ENCODE measurements at regions not wholly inside any gene's neighbourhood (a gene's known extent, or its start where the extent isn't known, plus 50 kb on each side); places are given as distances from the start of the nearest gene placed in this dataset.
"Not testable (repeated sequence)": the region's sequence is repeated elsewhere in the genome, so short reads cannot be mapped to it uniquely, and the experiment has no call there.

GRCh38 chr20:29443819-29444218 is 1813.6 kb upstream of the DEFB115 start:
- DNase-seq (ENCODE audit: low read depth in 1 of 2, low spot score in 1 of 2) = no peak
- no peak for TF ChIP-seq JUND (IDR thresholded peaks at IDR 0.05; ENCODE audit: low read depth)
- in situ Hi-C loops (cut with HindIII; ENCODE audit: low pct_unique_long_range_greater_than_20kb, low sequenced_read_pairs) = no loop called here

DNA sequence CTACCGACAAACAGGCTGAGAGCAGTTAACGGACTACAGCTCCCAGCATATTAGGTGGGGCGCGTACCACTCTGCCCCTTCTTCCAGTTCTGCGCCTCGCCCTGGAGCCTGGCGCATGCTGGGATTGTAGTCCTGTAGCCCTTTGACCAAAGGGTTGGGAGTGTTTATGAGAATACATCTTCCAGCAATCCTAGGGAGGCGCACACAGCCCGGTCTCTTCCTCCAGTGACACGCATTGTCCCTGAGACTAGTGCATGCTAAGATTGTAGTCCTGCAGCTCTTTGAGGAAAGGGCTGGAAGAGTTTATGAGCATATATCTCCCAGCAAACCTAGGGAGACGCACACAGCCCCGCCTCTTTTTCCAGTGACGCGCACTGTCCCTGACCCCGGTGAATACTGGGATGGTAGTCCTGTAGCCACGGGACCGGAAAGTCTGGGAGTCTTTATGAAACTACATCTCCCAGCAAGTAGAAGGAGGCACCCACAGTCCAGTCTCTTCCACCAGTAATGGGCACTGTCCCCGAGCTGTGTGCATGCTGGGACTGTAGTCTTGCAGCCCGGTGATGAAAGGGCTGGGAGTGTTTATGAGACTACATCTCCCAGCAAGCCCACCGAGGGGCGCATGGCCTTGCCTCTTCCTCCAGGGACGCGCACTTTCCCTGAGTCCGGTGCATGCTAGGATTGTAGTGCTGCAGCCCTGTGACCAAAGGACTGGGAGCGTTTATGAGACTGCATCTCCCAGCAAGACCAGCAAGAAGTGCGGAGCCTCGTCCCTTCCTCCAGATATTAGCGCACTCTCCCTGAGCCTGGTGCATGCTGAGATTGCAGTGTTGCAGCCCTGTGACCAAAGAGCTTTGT is 1812.2 kb upstream of the DEFB115 start:
- in situ Hi-C loops (cut with HindIII; ENCODE audit: low pct_unique_long_range_greater_than_20kb, low sequenced_read_pairs) = not testable (repeated sequence)
- peak; percentile 47 to 99 for DNase-seq (ENCODE audit: low read depth in 1 of 2, low spot score in 1 of 2)

DNA sequence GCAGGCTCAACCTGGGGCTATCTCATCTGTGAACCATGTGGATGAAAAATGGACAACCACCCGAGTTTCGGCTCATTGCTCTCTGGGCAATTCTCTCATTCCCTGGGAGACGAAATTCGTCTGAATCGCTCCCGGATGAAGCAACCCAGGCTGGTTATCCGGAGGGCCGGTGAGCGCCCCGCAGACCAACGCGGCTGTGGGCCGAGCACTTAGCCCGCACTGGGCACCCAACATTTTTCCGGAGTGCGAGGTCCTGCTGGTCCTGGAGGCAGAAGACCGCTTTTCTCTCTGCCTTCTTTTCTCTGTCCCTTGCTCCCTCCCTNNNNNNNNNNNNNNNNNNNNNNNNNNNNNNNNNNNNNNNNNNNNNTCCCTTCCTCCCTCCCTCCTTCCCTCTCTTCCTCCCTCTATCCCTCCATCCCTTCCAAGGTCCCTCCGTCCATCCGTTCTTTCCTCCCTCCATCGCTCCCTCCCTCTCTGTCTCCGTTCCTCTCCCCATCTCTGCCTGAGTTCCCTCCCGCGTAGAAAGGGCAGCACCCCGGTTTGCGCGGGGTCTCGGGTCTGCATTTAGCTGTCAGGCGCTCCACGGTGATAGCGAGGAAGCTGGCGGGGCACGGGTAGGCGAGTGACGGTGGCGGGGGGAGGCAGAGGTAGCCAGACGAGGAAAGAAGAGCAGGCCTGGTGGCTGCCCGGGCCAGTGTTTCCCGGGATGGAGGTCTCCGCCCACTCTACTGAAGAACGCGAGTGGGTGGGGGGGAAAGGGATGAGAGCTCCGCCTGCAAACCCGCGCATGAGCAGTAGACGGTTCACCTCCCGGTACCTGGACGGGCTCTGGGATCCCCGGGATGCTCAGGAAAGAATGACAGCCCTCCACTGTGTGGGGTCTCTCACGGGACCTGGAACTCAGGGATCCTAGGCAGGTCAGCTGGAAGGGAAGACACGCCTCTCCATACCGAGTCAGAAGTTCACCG is 1809.7 kb upstream of the DEFB115 start:
- in situ Hi-C loops (cut with HindIII; ENCODE audit: low pct_unique_long_range_greater_than_20kb, low sequenced_read_pairs) = not testable (repeated sequence)
- peak in 1 of 2 experiments; percentile 42 for DNase-seq (ENCODE audit: low read depth in 1 of 2, low spot score in 1 of 2)

DNA sequence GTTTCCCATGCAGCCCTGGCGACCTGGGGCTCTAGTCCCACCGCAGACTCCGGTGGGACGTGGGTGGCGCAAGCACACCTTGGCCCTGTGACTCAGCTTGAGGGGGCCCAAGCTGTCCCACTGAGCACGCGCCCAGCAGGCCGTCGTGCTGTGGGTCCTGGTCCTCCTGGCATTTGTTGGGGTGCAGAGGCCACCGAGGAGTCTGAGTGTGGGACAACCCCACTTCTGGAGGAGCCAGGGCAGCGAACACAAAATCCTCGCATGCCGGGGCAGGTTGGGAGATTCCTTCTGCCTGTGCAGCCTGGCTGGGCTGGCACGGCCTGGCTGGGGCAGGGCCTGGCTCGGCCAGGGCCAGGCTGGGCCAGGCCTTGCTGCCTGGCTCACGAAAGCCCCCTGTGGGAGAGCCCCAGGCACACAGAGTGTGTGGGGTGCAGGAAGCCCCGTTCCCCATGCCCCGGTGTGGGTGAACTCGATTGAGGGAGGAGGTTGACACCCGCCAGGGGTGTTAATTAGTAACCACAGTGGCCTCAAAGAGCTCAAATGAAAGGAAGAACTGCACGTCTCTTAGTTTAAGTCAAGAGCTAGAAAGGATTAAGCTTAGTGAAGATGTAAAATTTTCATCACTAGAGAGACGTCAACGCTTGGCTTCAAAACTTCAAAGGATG is 1808.5 kb upstream of the DEFB115 start:
- in situ Hi-C loops (cut with HindIII; ENCODE audit: low pct_unique_long_range_greater_than_20kb, low sequenced_read_pairs) = no loop called here
- no peak for TF ChIP-seq JUND (IDR thresholded peaks at IDR 0.05; ENCODE audit: low read depth)
- no peak for DNase-seq (ENCODE audit: low read depth in 1 of 2, low spot score in 1 of 2)

DNA sequence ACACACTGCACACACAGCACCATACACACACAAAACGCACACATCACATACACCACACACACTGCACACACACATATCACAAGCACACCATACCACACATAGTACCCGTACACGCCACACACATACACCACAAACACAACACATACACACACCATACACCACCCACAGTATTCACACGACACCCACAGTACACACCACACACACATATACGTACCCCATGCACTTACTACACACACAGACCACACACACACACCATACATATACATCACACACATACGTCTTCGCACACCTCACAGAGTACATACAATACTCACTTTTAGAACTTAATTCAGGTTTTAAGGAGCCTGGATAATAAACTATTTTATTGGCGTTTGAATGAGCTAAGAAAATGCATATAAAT is 1805.3 kb upstream of the DEFB115 start:
- DNase-seq (ENCODE audit: low read depth in 1 of 2, low spot score in 1 of 2) = no peak
- no peak for TF ChIP-seq JUND (IDR thresholded peaks at IDR 0.05; ENCODE audit: low read depth)
- in situ Hi-C loops (cut with HindIII; ENCODE audit: low pct_unique_long_range_greater_than_20kb, low sequenced_read_pairs) = no loop called here

DNA sequence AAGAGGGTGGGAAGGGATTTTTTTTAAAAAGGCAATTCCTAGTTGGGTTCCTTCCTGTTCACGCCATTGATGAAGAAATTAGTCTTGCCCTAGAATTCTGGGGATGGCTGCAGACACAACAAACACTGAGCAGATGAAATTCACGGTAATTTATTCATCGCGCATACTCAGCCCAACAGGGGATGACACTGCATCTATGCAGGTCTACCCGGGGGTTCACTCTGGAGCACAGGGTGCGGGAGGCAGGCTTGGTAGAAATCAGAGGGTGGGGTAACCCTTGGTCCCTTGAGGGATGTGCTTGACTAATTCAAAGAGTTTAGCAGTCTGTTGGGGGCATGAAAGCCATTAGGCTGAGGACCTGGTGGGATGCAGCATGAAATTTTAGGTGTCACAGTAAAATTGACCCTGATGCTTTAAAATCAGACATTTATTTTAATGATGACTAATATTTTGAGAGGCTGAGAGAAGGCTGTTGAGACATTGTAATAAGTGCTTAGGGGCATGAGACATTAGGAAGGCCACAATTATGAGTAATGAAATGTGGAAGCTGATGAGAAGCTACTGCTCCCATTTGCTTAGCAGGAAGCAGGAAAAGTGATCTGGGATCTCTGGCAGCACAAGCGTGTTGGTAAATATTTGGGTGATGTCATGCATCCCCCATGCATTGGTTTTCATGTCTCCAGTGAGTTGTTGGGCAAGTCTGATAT is 1800.3 kb upstream of the DEFB115 start:
- in situ Hi-C loops (cut with HindIII; ENCODE audit: low pct_unique_long_range_greater_than_20kb, low sequenced_read_pairs); DNase-seq (ENCODE audit: low read depth in 1 of 2, low spot score in 1 of 2): not testable (repeated sequence)

- TF ChIP-seq JUND (IDR thresholded peaks at IDR 0.05; ENCODE audit: low read depth) = no peak
- in situ Hi-C loops (cut with HindIII; ENCODE audit: low pct_unique_long_range_greater_than_20kb, low sequenced_read_pairs) = no loop called here
- no peak for DNase-seq (ENCODE audit: low read depth in 1 of 2, low spot score in 1 of 2)
Measured at GRCh38 chr20:29472606-29473005, 1784.9 kb upstream of the DEFB115 start.

DNA sequence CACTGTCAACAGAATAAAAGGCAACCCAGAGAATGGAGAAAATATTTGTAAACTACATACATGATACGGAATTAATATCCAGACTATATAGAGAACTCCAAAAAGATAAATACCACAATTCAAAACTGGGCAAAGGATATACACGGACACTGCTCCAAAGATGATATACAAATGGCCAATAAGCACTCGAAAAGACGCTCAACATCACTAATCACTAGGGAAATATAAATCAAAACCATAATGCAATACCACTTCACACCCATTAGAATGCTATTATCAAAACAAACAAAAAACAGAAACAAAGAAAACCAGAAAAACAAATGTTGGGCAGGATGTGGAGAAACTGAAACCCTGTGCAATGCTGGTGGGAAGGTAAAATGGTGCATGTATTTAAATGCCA is 1764.6 kb upstream of the DEFB115 start:
- DNase-seq (ENCODE audit: low read depth in 1 of 2, low spot score in 1 of 2); in situ Hi-C loops (cut with HindIII; ENCODE audit: low pct_unique_long_range_greater_than_20kb, low sequenced_read_pairs): not testable (repeated sequence)

GRCh38 chr20:29496767-29497166 is 1760.7 kb upstream of the DEFB115 start:
- in situ Hi-C loops (cut with HindIII; ENCODE audit: low pct_unique_long_range_greater_than_20kb, low sequenced_read_pairs); DNase-seq (ENCODE audit: low read depth in 1 of 2, low spot score in 1 of 2): not testable (repeated sequence)

- peak; percentile 40 to 92 for DNase-seq (ENCODE audit: low read depth in 1 of 2, low spot score in 1 of 2)
- no peak for TF ChIP-seq JUND (IDR thresholded peaks at IDR 0.05; ENCODE audit: low read depth)
- in situ Hi-C loops (cut with HindIII; ENCODE audit: low pct_unique_long_range_greater_than_20kb, low sequenced_read_pairs) = no loop called here
Measured at GRCh38 chr20:29497261-29497671, 1760.2 kb upstream of the DEFB115 start.

DNA sequence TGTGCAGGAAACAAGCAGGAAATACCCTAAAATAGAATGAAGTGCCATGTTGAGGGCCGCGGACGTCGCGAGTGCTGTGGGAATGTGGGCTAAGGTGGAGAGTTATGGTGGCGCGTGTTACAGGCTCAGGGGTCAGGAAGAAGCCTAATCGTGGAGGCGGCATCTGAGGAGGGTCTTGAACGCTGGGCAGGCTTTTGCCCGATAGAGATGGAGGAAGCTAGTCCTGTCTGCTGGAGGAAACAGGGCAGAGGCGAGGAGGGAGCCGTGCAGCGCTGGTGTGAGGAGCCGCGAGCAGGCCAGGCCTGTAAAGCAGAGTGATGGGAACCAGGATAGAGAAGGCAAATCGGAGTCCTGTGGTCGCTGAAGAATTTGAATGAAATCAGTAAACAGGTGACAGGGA is 1759.8 kb upstream of the DEFB115 start:
- DNase-seq (ENCODE audit: low read depth in 1 of 2, low spot score in 1 of 2) = peak in 1 of 2 experiments; percentile 15
- in situ Hi-C loops (cut with HindIII; ENCODE audit: low pct_unique_long_range_greater_than_20kb, low sequenced_read_pairs) = not testable (repeated sequence)

GRCh38 chr20:29500738-29501137 is 1756.7 kb upstream of the DEFB115 start:
- DNase-seq (ENCODE audit: low read depth in 1 of 2, low spot score in 1 of 2); in situ Hi-C loops (cut with HindIII; ENCODE audit: low pct_unique_long_range_greater_than_20kb, low sequenced_read_pairs): not testable (repeated sequence)

DNA sequence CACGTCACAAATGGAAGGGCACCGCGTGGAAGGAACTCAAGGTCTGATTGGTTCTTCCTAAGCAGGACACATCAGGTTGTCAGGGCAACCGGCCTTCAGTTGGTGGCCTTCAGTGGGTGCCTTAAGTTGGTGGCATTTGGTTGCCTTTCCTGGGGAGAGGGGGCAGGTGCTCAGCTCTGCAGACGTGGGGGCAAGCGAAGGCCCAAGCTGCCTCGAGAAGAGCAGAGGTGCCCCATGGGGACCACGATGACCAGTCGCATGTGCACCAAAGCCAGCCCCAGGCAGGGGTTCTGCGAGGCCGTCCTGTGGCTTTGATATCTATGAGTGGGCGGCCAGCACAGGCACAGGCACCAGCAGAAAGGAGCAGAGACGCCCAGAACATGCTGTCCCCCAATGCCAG is 1742.8 kb upstream of the DEFB115 start:
- DNase-seq (ENCODE audit: low read depth in 1 of 2, low spot score in 1 of 2); in situ Hi-C loops (cut with HindIII; ENCODE audit: low pct_unique_long_range_greater_than_20kb, low sequenced_read_pairs): not testable (repeated sequence)

- DNase-seq (ENCODE audit: low read depth in 1 of 2, low spot score in 1 of 2); in situ Hi-C loops (cut with HindIII; ENCODE audit: low pct_unique_long_range_greater_than_20kb, low sequenced_read_pairs): not testable (repeated sequence)
Measured at GRCh38 chr20:29516847-29517246, 1740.6 kb upstream of the DEFB115 start.

DNA sequence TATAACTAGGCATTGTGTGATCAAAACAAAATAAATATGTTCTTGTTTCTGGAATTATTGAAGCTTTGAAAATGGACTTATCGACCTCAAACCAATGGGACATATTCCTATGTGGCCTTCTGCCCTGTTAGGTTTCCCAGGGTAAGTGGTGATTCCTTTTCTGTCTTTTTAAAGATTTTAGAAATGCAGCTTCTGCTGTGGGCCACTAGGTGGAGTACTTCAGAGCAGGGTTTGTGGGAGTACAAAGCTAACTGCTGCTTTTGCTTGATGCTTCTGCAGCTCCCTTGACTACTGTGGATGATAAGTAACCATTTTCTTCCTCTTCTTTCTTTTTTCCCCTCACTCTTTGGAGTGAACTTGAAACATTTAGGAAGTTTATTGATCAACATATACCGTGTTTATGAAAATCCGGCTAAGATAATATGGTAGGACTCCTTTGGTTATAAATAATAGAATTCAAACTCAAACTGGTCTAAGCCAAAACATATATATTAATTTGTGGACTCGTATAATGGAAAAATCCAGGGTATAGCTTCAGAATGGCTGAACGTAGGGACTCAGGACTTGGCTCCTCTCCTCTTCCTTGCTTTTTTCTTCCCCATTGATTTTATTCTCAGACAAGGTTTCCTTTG is 1737.7 kb upstream of the DEFB115 start:
- DNase-seq (ENCODE audit: low read depth in 1 of 2, low spot score in 1 of 2) = peak in 1 of 2 experiments; percentile 20
- in situ Hi-C loops (cut with HindIII; ENCODE audit: low pct_unique_long_range_greater_than_20kb, low sequenced_read_pairs) = not testable (repeated sequence)

DNA sequence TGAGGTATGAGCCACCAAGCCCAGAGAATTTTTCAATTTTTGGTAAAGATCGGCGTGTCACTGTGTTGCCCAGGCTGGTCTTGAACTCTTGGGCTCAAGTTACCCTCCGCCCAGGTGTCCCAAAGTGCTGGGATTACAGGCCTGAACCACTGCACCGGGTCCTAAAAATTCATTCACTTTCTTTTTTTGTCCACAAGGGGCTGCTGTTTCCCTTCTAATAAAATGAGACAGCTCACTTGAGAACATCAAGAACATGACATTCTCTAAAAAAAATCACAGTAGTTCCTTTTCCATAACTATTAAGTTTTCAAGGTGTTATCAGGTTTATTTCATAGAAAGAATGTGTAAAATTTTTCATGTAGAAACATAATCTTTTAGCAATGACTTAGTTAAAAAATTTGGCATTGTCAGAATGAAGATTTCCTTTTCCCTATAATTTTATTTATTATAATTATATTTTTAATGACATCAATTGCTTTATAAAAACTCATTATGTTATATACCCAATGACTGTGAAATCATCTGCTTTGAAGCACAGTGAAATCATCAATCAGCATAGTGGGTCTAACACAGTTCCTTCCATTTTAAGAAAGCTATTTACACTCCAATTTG is 1723.8 kb upstream of the DEFB115 start:
- in situ Hi-C loops (cut with HindIII; ENCODE audit: low pct_unique_long_range_greater_than_20kb, low sequenced_read_pairs) = not testable (repeated sequence)
- DNase-seq (ENCODE audit: low read depth in 1 of 2, low spot score in 1 of 2) = peak in 1 of 2 experiments; percentile 68
